Smooth muscle cell (in vitro differentiated cells): ENCODE measurements at regions not wholly inside any gene's neighbourhood (a gene's known extent, or its start where the extent isn't known, plus 50 kb on each side); places are given as distances from the start of the nearest gene placed in this dataset.

ENCODE experiments used
- DNase-seq: peaks from one replicate; lab custom pipeline; 2025; ENCODE audit not compliant: unreplicated experiment; lab: John Stamatoyannopoulos, UW
- H2AFZ ChIP-seq: fragments of 200-600 bp; sonication (generic); 2 replicates; pipeline ENCODE4 v1.6.0; 2016; ENCODE audit warnings: antibody characterized with exemption, low read depth, mild to moderate bottlenecking
- H3F3A ChIP-seq: fragments of 200-600 bp; sonication (generic); 2 replicates; pipeline ENCODE4 v1.6.0; 2017; ENCODE audit warnings: antibody characterized with exemption, low read depth
- H3K27ac ChIP-seq: fragments of 200-600 bp; sonication (generic); 2 replicates; pipeline ENCODE4 v1.5.1; 2016; ENCODE audit warnings: low read depth, mild to moderate bottlenecking
- H3K27me3 ChIP-seq: fragments of 200-600 bp; sonication (generic); 2 replicates; pipeline ENCODE4 v1.6.1; 2016; ENCODE audit warnings: low read depth, mild to moderate bottlenecking
- H3K36me3 ChIP-seq: fragments of 200-600 bp; sonication (generic); 2 replicates; pipeline ENCODE4 v1.5.1; 2016; ENCODE audit warnings: low read depth
- H3K4me1 ChIP-seq: fragments of 200-600 bp; sonication (generic); 2 replicates; pipeline ENCODE4 v1.5.1; 2016; ENCODE audit warnings: low read depth
- H3K4me2 ChIP-seq: fragments of 200-600 bp; sonication (generic); 2 replicates; pipeline ENCODE4 v1.6.0; 2016; ENCODE audit warnings: mild to moderate bottlenecking
- H3K4me3 ChIP-seq: fragments of 200-600 bp; sonication (generic); 2 replicates; pipeline ENCODE4 v1.5.1; 2016; ENCODE audit warnings: mild to moderate bottlenecking
- H3K79me2 ChIP-seq: fragments of 200-600 bp; sonication (generic); 2 replicates; pipeline ENCODE4 v1.6.0; 2016; ENCODE audit warnings: low read depth, mild to moderate bottlenecking
- H3K9ac ChIP-seq: fragments of 200-600 bp; sonication (generic); 2 replicates; pipeline ENCODE4 v1.6.0; 2016; ENCODE audit warnings: low read depth
- H3K9me3 ChIP-seq: fragments of 200-600 bp; sonication (generic); replicated peaks from 2 replicates; pipeline ENCODE4 v1.5.1; 2016; ENCODE audit warnings: low read depth
- H4K20me1 ChIP-seq: fragments of 200-600 bp; sonication (generic); 2 replicates; pipeline ENCODE4 v1.6.0; 2016; ENCODE audit warnings: low read depth
- CTCF ChIP-seq: fragments of 200-600 bp; sonication (generic); IDR thresholded peaks from 2 replicates; pipeline ENCODE4 v1.5.1; 2017; ENCODE audit warnings: borderline replicate concordance, mild to moderate bottlenecking, antibody characterized with exemption; ENCODE audit not compliant: insufficient read depth, poor library complexity, severe bottlenecking
- WGBS: methylation state at CpG from one replicate; pipeline ENCODE4 v1.1.7; 2016; ENCODE audit warnings: low lambda C conversion rate; 5-methylcytosine and 5-hydroxymethylcytosine counted together

GRCh38 chr9:31071606-31072286 is 1312.7 kb upstream of the ACO1 start:
- Histone ChIP-seq H3K79me2 (no peaks in the 10 kb centered on the region), H3K9me3 (no peaks in the 10 kb centered on the region), H3K36me3 (no peaks in the 10 kb centered on the region), H2AFZ (no peak overlapping the region), H3K27ac (no peak overlapping the region), H3K4me1 (no peaks in the 10 kb centered on the region), H3K4me3 (no peak overlapping the region), H3F3A (no peaks in the 10 kb centered on the region), H3K27me3 (no peaks in the 10 kb centered on the region), H4K20me1 (no peaks in the 10 kb centered on the region), H3K9ac (no peak overlapping the region), H3K4me2 (no peak overlapping the region)
- no peak for TF ChIP-seq CTCF
- DNase-seq: no peak
- 90% methylated on average over 23 of the region's 23 CpGs for WGBS

GRCh38 chr9:31078175-31078574 is 1306.3 kb upstream of the ACO1 start:
- DNase-seq: no peak
- H3K27ac ChIP-seq: no peak overlapping the region
- H3K27me3 ChIP-seq: no peaks in the 10 kb centered on the region
- no peak for TF ChIP-seq CTCF
- H3K79me2 ChIP-seq: no peaks in the 10 kb centered on the region
- H3K9ac ChIP-seq: no peak overlapping the region
- no peaks in the 10 kb centered on the region for H4K20me1 ChIP-seq
- H3K4me3 ChIP-seq: no peak overlapping the region
- no peaks in the 10 kb centered on the region for H3K4me1 ChIP-seq
- H2AFZ ChIP-seq: no peak overlapping the region
- no peak overlapping the region for H3K4me2 ChIP-seq
- no peaks in the 10 kb centered on the region for H3F3A ChIP-seq
- WGBS: 87% methylated on average over 2 of the region's 2 CpGs
- H3K9me3 ChIP-seq: no peaks in the 10 kb centered on the region
- no peaks in the 10 kb centered on the region for H3K36me3 ChIP-seq

- H3K9ac ChIP-seq: no peak overlapping the region
- no peak for DNase-seq
- 87% methylated on average over 4 of the region's 4 CpGs for WGBS
Observed at GRCh38 chr9:31084350-31084749, 1300.1 kb upstream of the ACO1 start.

More at GRCh38 chr9:31084350-31084749, 1300.1 kb upstream of the ACO1 start:
- Histone ChIP-seq H2AFZ (no peak overlapping the region), H3K27me3 (no peaks in the 10 kb centered on the region), H3K4me1 (peaks cover 3% of the 10 kb centered on the region), H3K27ac (no peak overlapping the region), H3F3A (no peaks in the 10 kb centered on the region), H3K36me3 (no peaks in the 10 kb centered on the region), H3K4me2 (no peak overlapping the region), H4K20me1 (no peaks in the 10 kb centered on the region), H3K4me3 (no peak overlapping the region), H3K9me3 (no peaks in the 10 kb centered on the region), H3K79me2 (no peaks in the 10 kb centered on the region)
- TF ChIP-seq CTCF: no peak
